Trophoblast cell (in vitro differentiated cells and primary cell): ENCODE measurements at regions not wholly inside any gene's neighbourhood (a gene's known extent, or its start where the extent isn't known, plus 50 kb on each side); places are given as distances from the start of the nearest gene placed in this dataset.

Experiments used
- DNase-seq, 2 donors: peaks; one replicate each; pipeline ENCODE4 v3.0.0-alpha.2; 2016
- H2AFZ ChIP-seq: 2 replicates; pipeline ENCODE4 v1.6.1; 2013; ENCODE audit warnings: low read length, moderate library complexity, mild to moderate bottlenecking; ENCODE audit not compliant: insufficient read depth, poor library complexity
- H2AK5ac ChIP-seq: 2 replicates; pipeline ENCODE4 v1.6.1; 2013; ENCODE audit warnings: mild to moderate bottlenecking, low read length
- H2BK120ac ChIP-seq: 2 replicates; pipeline ENCODE4 v1.6.1; 2013; ENCODE audit warnings: low read length, mild to moderate bottlenecking, moderate library complexity; ENCODE audit not compliant: insufficient read depth, poor library complexity
- H2BK12ac ChIP-seq: 2 replicates; pipeline ENCODE4 v1.6.1; 2013; ENCODE audit warnings: mild to moderate bottlenecking, low read length, moderate library complexity
- H2BK5ac ChIP-seq: 2 replicates; pipeline ENCODE4 v1.6.1; 2013; ENCODE audit warnings: low read length, low read depth, moderate library complexity, mild to moderate bottlenecking; ENCODE audit not compliant: poor library complexity
- H3K14ac ChIP-seq: 2 replicates; pipeline ENCODE4 v1.6.1; 2013; ENCODE audit warnings: mild to moderate bottlenecking, low read length
- H3K18ac ChIP-seq: 2 replicates; pipeline ENCODE4 v1.6.1; 2013; ENCODE audit warnings: mild to moderate bottlenecking, low read length
- H3K23ac ChIP-seq: 2 replicates; pipeline ENCODE4 v1.6.1; 2013; ENCODE audit warnings: low read length
- H3K27ac ChIP-seq: 2 replicates; pipeline ENCODE4 v1.5.1; 2013; ENCODE audit warnings: low read depth, mild to moderate bottlenecking, inconsistent platforms, low read length, moderate library complexity
- H3K27me3 ChIP-seq: 2 replicates; pipeline ENCODE4 v1.6.1; 2013; ENCODE audit warnings: inconsistent platforms, mild to moderate bottlenecking, low read length, moderate library complexity; ENCODE audit not compliant: insufficient read depth
- H3K36me3 ChIP-seq, 2 experiments: 1 replicate in 1 of 2; 2 replicates in 1 of 2; pipeline ENCODE4 v1.6.1; 2013; ENCODE audit warnings: low read length in 2 of 2, mild to moderate bottlenecking in 2 of 2, moderate library complexity in 1 of 2; ENCODE audit not compliant: insufficient read depth in 2 of 2, control insufficient read depth in 1 of 2
- H3K4ac ChIP-seq: 2 replicates; pipeline ENCODE4 v1.6.1; 2013; ENCODE audit warnings: low read depth, mild to moderate bottlenecking, low read length, moderate library complexity
- H3K4me1 ChIP-seq, 2 experiments: 1 replicate in 1 of 2; 2 replicates in 1 of 2; pipeline ENCODE4 v1.6.1; 2013; ENCODE audit warnings: low read length in 2 of 2, mild to moderate bottlenecking in 2 of 2, moderate library complexity in 1 of 2; ENCODE audit not compliant: insufficient read depth in 2 of 2, control insufficient read depth in 1 of 2
- H3K4me2 ChIP-seq: 2 replicates; pipeline ENCODE4 v1.6.1; 2013; ENCODE audit warnings: inconsistent platforms, mild to moderate bottlenecking, low read length, moderate library complexity
- H3K4me3 ChIP-seq: 2 replicates; pipeline ENCODE4 v1.5.1; 2013; ENCODE audit warnings: mild to moderate bottlenecking, low read depth, low read length, inconsistent platforms
- H3K79me1 ChIP-seq: one replicate; pipeline ENCODE4 v1.6.1; 2013; ENCODE audit warnings: low read length
- H3K79me2 ChIP-seq: 2 replicates; pipeline ENCODE4 v1.6.1; 2013; ENCODE audit warnings: low read length, mild to moderate bottlenecking; ENCODE audit not compliant: control insufficient read depth, insufficient read depth, poor library complexity
- H3K9ac ChIP-seq: 2 replicates; pipeline ENCODE4 v1.6.1; 2013; ENCODE audit warnings: mild to moderate bottlenecking, low read length
- H3K9me3 ChIP-seq: 2 replicates; pipeline ENCODE4 v1.6.1; 2013; ENCODE audit warnings: low read depth, mild to moderate bottlenecking, control low read depth, inconsistent platforms, low read length; ENCODE audit not compliant: insufficient read depth
- H4K12ac ChIP-seq: 2 replicates; pipeline ENCODE4 v1.6.1; 2013; ENCODE audit warnings: low read depth, mild to moderate bottlenecking, low read length, moderate library complexity
- H4K8ac ChIP-seq: 2 replicates; pipeline ENCODE4 v1.6.1; 2013; ENCODE audit warnings: low read depth, mild to moderate bottlenecking, low read length, moderate library complexity
- H4K91ac ChIP-seq: one replicate; pipeline ENCODE4 v1.6.1; 2013; ENCODE audit warnings: low read depth, mild to moderate bottlenecking, low read length, moderate library complexity
- WGBS: extraction: QIAGEN DNeasy Blood & Tissue Kit; methylation state at CpG from one replicate; pipeline ENCODE4 v1.1.7; 2013; ENCODE audit warnings: missing lambda C conversion rate; ENCODE audit not compliant: insufficient read length, insufficient coverage; ENCODE audit errors: extremely low coverage; 5-methylcytosine and 5-hydroxymethylcytosine counted together

DNA sequence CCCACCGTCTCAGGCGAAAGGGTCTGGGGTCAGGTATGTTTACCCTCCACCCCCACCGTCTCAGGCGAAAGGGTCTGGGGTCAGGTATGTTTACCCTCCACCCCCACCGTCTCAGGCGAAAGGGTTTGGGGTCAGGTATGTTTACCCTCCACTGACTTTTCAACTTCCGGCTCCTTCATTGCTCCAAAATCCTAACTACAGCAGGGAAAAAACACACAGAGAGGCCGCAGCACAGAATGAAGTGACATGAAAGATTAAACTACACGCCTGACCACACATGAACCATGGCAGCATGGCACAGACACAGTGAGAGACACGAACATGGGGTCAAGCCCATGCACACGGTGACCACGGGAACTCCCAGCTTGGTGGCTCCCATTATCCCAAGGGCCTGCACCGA, 634.9 kb upstream of the B3GAT1 start:
- Histone ChIP-seq H4K8ac (no peak overlapping the region), H3K14ac (no peak overlapping the region), H3K23ac (no peak overlapping the region), H4K91ac (no peak overlapping the region), H2BK120ac (no peak overlapping the region), H3K18ac (no peak overlapping the region), H2BK5ac (no peak overlapping the region), H3K4me2 (no peak overlapping the region), H2BK12ac (no peak overlapping the region), H3K79me1 (no peaks in the 10 kb centered on the region), H2AFZ (no peak overlapping the region), H3K4ac (no peak overlapping the region), H2AK5ac (no peak overlapping the region), H3K79me2 (no peaks in the 10 kb centered on the region), H3K4me1 (no peaks in the 10 kb centered on the region), H3K36me3 (no peaks in the 10 kb centered on the region), H4K12ac (no peak overlapping the region), H3K27me3 (no peaks in the 10 kb centered on the region), H3K27ac (no peak overlapping the region), H3K9ac (no peak overlapping the region), H3K9me3 (peaks cover 3% of the 10 kb centered on the region), H3K4me3 (peak overlapping the region; percentile 44)
- no peak for DNase-seq
- WGBS, result no CpG with 5 or more reads among the region's 13 CpGs

GRCh38 chr11:135046556-135046955, 634.5 kb upstream of the B3GAT1 start:
- no peak overlapping the region for H4K91ac ChIP-seq
- H3K23ac ChIP-seq, result no peak overlapping the region
- no peak overlapping the region for H3K27ac ChIP-seq
- no peak overlapping the region for H3K4me3 ChIP-seq
- H2BK120ac ChIP-seq, result no peak overlapping the region
- no peak overlapping the region for H4K8ac ChIP-seq
- no peak overlapping the region for H3K9ac ChIP-seq
- no peaks in the 10 kb centered on the region for H3K4me1 ChIP-seq
- no peak overlapping the region for H2BK5ac ChIP-seq
- H3K9me3 ChIP-seq, result peaks cover 3% of the 10 kb centered on the region
- no peaks in the 10 kb centered on the region for H3K27me3 ChIP-seq
- no peaks in the 10 kb centered on the region for H3K79me1 ChIP-seq
- H3K4ac ChIP-seq, result no peak overlapping the region
- no CpG with 5 or more reads among the region's 8 CpGs for WGBS
- no peak overlapping the region for H3K4me2 ChIP-seq
- no peak overlapping the region for H2AFZ ChIP-seq
- no peak overlapping the region for H2AK5ac ChIP-seq
- H3K18ac ChIP-seq, result no peak overlapping the region
- no peak overlapping the region for H3K14ac ChIP-seq
- H2BK12ac ChIP-seq, result no peak overlapping the region
- no peak overlapping the region for H4K12ac ChIP-seq
- H3K79me2 ChIP-seq, result no peaks in the 10 kb centered on the region
- no peaks in the 10 kb centered on the region for H3K36me3 ChIP-seq
- DNase-seq, result no peak

DNA sequence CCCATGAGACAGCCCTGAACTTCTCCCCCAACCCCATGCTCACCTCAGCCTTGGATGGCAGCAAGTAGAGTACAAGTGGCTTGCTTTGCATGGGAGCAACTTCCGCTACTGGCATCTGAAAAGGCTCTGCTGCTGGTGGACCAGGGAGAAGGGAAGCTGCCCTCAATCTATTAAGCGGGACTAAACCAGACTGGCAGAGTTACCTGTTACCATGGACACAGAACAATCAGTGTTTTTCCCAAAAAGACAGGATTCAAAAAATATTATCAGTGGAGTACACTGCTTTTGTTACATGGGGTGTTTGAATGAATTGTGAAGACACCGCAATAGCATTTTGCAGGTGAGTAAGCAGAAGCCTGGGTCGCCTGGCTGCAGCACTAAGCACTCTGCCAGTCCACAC, 631.4 kb upstream of the B3GAT1 start:
- no peak overlapping the region for H2BK5ac ChIP-seq
- no peaks in the 10 kb centered on the region for H3K27me3 ChIP-seq
- H2AK5ac ChIP-seq, result no peak overlapping the region
- H3K4me1 ChIP-seq, result no peaks in the 10 kb centered on the region
- no peak overlapping the region for H3K4me3 ChIP-seq
- no peak overlapping the region for H2BK12ac ChIP-seq
- H3K14ac ChIP-seq, result no peak overlapping the region
- no peak overlapping the region for H3K4ac ChIP-seq
- no CpG with 5 or more reads among the region's 4 CpGs for WGBS
- H3K18ac ChIP-seq, result no peak overlapping the region
- no peak overlapping the region for H4K8ac ChIP-seq
- no peak overlapping the region for H2AFZ ChIP-seq
- H3K36me3 ChIP-seq, result no peaks in the 10 kb centered on the region
- DNase-seq, result no peak
- no peak overlapping the region for H3K9ac ChIP-seq
- no peak overlapping the region for H4K12ac ChIP-seq
- no peak overlapping the region for H4K91ac ChIP-seq
- H3K23ac ChIP-seq, result no peak overlapping the region
- H3K79me1 ChIP-seq, result no peaks in the 10 kb centered on the region
- no peak overlapping the region for H2BK120ac ChIP-seq
- H3K27ac ChIP-seq, result no peak overlapping the region
- H3K4me2 ChIP-seq, result no peak overlapping the region
- peaks cover 5% of the 10 kb centered on the region for H3K9me3 ChIP-seq
- H3K79me2 ChIP-seq, result no peaks in the 10 kb centered on the region

- Histone ChIP-seq H3K79me2 (no peaks in the 10 kb centered on the region), H2BK5ac (no peak overlapping the region), H3K4ac (no peak overlapping the region), H3K27me3 (no peaks in the 10 kb centered on the region), H3K9ac (no peak overlapping the region), H3K36me3 (no peaks in the 10 kb centered on the region), H4K91ac (no peak overlapping the region), H4K12ac (no peak overlapping the region), H4K8ac (no peak overlapping the region), H3K18ac (no peak overlapping the region), H2BK120ac (no peak overlapping the region), H3K9me3 (peaks cover 2% of the 10 kb centered on the region), H3K4me1 (no peaks in the 10 kb centered on the region), H2AFZ (no peak overlapping the region), H3K4me2 (no peak overlapping the region), H3K23ac (no peak overlapping the region), H3K79me1 (no peaks in the 10 kb centered on the region), H3K4me3 (no peak overlapping the region), H2AK5ac (no peak overlapping the region), H3K27ac (no peak overlapping the region), H3K14ac (no peak overlapping the region), H2BK12ac (no peak overlapping the region)
- DNase-seq, result no peak
- no CpG with 5 or more reads among the region's 5 CpGs for WGBS
Observed at GRCh38 chr11:135037828-135038227, 625.8 kb upstream of the B3GAT1 start.
